ENCODE measurements at regions not wholly inside any gene's neighbourhood (a gene's known extent, or its start where the extent isn't known, plus 50 kb on each side); places are given as distances from the start of the nearest gene placed in this dataset.

DNA sequence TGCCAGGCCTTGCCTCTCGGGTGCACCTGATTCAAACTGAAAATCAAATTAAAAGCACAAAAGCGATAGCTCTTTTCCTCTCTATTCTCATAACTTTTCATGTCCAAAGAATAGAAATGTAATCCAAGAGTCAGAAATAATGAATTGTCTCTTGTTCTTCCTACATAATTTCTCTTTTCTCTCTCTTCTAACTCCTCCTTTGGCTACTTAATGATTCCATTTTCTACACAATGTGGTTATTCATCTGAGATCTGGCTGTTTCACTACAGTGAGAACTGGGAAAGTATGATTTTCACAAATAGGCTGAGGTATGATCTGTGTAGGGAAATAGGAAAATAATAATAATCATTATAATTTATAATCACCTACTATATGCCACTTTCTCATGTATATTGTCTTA, 703.5 kb downstream of the PDHA2 start:
- no peak for DNase-seq (ENCODE audit: low read depth)

DNA sequence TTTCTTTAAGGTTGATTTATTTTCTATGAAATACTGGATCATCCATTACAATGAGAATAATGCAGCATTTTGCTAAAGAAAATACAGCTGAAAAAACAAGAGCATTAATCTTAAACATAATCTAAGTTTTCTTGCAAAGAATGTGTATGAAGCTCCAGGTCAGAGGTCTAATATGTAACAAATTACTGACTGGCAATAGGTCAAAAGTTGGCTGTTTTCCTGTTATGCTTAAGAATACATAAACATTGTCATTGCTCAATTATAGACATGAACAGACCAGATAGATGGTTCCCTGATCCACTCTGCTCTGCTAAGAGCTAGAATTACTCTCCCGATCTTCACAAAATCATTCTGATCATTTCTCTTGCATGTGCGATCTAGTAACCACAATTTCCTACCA, 718.6 kb downstream of the PDHA2 start:
- DNase-seq (ENCODE audit: low read depth), result no peak

DNA sequence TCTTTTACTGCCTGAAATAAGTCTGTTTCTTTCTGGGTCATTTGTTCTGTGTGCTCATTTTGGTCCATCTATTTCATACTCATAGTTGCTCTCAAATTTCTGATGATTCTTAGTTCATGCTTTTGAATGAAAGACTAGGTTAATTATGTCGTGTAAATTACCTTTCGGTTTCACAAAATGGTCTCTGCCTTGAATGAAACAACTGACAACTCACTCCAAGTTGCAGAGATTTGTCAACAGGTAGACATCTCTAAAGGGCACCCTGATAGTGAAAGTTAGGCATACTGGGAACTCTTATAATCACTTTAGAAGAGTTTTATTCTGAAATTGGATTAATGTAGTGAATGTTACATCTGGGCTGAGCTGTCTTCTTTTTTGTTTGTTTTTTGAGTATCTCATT, 726.9 kb downstream of the PDHA2 start:
- no peak for DNase-seq (ENCODE audit: low read depth)

DNA sequence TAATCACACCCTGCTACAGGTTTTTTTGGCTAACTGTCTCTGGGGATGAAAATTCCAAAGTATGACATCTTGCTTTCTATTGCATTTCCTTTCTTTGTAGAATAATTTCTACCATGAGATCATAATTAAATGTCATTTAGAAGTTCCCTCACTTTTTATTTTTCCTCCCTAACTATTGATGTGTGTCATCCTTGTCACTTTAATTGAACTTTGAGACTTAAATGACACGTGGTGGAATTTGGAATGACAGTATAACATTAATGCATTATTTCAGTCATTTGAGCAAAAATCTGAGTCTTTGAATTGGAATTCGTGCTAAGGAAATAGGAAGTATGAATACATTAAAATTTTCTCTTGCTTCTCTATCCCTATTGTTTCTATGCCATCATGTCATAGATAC, 745.4 kb downstream of the PDHA2 start:
- DNase-seq (ENCODE audit: low read depth), result no peak

DNA sequence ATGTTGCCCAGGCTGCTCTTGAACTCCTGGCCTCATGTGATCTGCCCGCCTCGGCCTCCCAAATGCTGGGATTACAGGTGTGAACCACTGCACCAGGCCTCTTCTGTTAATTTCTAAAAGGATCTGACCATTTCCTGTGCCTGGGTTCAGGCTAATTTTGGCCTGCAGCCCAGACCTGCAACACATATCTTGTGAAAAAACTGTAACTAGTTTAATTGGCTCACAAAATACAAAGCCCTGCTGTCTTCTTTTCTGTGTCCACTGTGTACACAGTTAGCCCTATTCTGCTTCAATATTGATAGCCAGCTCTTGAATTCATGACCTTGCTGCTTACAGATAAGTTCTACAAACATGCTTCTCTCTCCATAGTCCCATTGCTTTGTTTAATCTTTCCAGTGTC, 753.5 kb downstream of the PDHA2 start:
- no peak for DNase-seq (ENCODE audit: low read depth)

DNA sequence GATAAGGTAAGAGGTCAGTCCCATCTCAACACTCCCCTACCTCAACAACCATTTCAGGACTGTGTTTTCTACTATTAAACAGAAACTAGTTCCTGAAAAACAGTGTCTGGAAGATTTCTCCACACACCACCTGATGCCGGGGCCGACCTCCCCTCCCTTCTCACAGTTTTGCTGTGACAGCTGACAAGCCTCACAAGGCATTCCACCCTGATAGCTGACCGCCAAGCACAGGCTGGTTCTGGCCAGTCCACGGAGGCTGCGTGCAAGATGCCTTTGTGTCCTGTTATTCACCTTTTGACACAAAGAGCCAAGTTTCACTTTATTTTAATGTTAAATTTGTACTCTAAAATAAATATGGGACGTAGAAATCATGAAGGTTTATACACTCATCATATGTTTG, 758.6 kb downstream of the PDHA2 start:
- no peak for DNase-seq (ENCODE audit: low read depth)

DNA sequence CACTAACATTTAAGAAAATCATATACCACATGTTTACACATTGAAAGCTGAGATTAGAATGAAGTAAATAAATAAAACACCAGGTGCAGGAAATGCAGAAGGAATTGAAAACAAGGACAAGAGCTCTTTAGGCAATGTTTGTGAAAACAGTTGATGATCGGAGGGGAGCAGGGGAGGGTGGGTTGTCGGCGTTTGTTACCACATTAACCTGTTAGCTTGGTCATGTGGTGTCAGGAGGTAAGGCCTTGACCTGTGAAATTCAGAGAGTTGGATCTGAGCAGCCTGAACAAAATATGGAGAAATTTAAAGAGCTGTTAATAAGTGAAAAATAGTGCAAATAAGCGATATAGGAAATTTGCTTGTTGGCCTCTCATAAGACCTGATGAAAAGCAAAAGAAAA, 759.9 kb downstream of the PDHA2 start:
- no peak for DNase-seq (ENCODE audit: low read depth)

DNA sequence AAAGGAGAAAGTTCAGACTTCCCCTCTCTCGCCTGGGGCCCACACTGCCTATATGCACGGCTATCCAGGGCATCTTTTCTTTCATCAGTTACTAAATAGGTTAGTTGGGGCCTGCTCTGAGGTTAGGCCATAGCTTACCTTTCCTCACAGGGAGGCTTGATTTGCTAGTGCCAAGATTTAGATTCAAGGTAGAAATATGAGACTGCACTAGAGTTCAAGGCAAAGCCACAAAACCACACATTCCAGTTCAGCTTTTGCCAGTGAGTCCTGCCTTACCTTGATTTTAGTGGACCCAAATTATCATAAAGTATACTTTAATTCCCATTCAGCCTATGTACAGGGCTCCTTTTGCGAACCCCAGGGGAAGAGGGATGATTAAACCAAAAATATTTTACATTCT, 762.8 kb downstream of the PDHA2 start:
- DNase-seq (ENCODE audit: low read depth), result no peak

DNA sequence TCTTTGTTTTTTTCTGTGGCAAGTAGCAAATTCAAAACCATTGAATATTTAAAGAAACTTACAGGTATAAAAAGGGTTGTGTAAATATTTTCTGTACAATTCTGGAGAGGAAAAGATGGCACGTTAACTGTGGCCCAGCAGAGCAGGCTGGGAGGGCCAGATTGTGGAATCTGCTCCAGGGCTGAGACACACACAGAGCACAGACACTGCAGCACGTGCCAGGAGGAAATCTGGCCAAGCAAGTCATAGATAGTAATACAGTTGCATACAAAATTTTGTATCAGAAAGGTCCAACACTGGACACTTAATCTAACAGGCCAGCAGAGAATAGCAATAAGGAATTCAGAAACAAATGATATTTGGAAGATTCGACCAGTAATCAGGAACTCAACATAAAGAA, 763.7 kb downstream of the PDHA2 start:
- DNase-seq (ENCODE audit: low read depth), result no peak

DNA sequence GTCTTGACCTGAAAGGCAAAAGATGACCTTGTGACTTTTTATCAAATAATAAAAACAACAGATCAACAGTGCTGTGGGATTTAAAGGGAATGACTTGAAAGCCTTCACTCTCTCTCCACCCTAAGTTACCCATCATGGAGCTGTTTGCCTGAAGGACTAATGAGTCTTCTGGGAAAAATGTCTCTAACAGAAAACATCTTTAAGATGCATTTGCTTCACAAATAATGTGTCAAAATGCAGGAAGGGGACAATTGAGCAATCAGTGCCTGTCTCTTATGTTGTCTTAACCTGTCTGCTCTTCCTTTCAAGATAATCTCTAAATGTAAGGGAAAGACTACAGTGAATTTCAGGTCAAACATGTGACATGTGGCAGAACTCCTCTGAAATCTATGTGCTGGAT, 766.6 kb downstream of the PDHA2 start:
- DNase-seq (ENCODE audit: low read depth), result no peak

DNA sequence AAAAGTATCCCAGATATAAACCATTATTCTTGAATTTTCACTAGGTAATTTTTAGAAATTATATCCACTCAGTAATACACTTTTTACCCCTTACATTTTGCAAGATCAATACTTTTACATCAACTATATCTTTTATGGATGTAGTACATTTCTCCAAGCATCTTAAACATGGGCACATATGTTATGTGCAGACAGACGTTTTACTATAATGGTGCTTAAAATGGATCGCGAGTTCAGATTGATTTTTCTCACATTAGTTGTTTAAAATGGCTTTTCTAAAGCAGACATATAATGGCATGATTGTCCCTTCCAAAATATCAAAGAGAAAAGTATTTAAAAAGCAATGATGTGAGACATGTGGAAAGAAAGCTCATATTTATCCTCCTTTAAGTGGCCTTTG, 786.1 kb downstream of the PDHA2 start:
- no peak for DNase-seq (ENCODE audit: low read depth)

DNA sequence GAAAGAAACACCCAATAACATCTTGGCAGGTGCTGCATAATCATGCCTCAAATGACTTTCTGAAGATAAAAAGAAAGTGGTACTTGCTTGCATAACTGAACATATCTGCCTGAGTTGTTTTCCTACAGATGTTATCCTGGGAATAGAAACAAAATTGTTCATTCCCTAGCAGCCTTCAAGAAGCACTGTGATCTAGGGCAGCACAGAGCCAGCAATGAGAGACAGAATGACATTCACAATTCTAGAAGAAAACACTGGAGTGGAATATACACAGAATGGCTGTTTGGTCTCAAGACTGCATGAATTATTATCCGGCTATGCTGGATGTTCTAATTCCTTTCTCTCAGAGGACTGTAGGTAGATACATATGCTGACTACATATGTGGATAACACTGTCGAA, 790.9 kb downstream of the PDHA2 start:
- DNase-seq (ENCODE audit: low read depth), result no peak

DNA sequence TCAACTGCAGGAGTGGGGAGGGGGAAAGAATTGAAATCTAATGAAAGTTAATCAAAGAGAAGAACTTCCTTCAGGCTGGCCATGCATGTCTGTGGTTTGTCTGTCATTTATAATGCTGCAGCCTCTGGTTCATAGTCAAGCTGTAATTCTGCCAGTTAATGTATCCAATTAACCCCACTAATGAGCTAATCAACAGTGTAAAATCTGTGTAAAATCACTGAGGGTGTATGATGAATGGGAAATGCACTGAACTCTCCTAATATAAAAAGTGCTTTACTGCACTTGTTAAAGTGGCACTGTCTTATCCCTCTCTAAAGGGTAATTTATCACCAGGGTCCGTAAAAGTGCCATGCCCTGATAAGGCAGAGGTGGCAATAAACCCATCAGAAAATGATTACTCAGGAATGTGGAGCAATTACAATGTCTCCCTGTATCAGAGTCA, 798.1 kb downstream of the PDHA2 start:
- DNase-seq (ENCODE audit: low read depth), result no peak

DNA sequence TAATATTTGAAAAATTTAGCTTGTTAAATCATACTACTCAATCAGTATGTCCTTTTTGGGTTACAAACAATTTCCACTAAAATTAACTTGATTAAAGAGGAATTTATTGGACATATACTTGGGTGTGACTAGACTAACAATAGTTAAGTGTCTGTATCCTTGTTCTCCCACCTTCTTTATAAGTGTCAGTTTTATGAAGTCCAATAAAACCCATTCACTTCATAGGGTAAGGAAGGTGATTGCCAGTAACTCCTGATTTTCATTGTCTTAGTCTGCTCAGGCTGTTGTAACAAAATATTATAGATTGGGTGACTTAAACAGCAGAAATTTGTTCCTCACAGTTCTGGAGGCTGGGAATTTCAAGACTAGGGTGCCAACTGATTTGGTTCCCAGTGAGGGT, 800.0 kb downstream of the PDHA2 start:
- DNase-seq (ENCODE audit: low read depth), result no peak

DNA sequence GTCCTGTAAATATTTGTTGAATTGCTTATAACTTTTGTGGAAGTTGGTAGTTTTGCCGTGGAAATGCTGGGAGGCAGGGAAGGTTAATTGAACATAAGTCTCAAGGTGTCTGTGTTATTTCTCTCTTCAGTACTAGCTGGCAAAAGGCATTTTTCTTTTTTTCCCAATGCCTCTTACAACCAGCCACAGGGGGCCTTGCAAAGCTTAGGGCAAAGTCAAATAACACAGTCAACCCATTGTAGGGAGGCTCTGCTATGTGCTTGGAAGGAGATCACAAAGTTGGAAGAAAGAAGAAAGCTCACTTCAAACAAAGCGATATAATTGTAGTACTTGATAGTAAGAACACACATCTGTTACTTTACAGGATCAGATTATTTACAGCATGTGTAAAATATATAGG, 802.6 kb downstream of the PDHA2 start:
- DNase-seq (ENCODE audit: low read depth), result no peak

DNA sequence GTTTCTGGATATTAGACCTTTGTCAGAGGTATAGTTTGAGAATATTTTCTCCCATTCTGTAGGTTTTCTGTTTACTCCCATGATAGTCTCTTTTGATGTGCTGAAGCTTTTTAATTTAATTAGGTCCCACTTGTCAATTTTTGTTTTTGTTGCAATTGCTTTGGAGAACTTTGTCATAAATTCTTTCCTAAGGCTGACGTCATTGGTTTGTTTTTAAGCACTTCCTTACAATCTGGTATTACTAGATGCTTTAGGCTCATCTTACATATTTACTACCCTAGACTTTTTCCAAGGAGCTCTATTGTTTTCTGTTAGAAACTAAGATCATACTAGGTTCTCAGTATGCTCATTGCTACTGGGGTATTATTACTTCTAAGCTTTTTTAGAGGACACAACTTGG, 806.3 kb downstream of the PDHA2 start:
- no peak for DNase-seq (ENCODE audit: low read depth)

DNA sequence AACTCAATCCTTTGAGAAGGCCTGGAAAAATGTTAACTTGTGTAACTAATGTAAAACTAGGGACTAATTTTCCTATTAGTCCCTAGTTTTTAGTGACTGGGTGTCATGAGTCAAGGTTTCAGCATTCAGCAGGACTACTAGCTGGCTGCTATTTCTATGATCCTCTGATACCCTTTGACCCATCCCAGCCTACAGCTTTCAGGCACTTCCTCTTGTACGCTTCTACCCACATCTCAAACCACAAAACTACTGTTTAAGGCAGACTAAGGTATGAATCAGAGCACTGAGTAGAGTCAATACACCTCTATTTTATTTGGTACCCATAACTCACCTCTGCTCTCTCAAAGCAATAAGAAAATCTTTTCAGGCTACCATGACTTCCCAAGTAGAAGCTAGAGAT, 809.6 kb downstream of the PDHA2 start:
- no peak for DNase-seq (ENCODE audit: low read depth)

DNA sequence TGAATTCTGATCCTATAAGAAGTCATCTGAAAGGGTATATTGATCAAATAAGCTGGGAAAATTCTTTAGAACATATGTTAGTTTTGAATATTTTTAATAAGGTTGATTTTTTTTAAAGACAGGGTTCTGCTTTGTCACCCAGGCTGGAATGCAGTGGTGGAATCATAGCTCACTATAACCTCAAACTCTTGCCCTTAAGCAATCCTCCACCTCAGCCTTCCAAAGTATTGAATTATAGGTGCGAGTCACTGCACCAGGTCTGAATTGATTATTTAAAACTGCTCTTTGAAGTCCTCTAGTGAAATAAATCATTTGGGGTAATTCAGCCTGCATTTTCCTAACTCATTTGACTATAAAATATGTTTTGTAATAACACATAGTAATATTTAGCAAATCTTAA, 812.3 kb downstream of the PDHA2 start:
- no peak for DNase-seq (ENCODE audit: low read depth)

DNA sequence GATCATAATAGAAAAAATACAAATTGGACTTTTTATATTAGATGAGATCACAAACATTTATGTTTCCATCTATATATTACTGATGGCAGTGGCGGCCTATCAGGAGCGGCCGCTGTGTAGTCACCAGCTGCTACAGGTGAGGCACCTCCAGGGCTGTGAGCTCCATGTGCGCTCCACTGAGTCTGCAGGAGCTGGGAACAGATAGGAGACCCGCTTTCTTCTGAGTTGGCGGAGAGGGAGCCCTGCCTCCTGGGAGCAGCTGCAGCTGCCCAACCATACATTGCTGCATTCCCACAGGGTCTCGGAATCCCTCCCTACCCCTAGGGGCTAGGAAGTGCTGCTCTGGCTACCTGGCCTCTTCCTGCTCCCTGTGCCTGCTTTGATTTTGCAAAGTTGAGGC, 812.9 kb downstream of the PDHA2 start:
- DNase-seq (ENCODE audit: low read depth), result no peak

DNA sequence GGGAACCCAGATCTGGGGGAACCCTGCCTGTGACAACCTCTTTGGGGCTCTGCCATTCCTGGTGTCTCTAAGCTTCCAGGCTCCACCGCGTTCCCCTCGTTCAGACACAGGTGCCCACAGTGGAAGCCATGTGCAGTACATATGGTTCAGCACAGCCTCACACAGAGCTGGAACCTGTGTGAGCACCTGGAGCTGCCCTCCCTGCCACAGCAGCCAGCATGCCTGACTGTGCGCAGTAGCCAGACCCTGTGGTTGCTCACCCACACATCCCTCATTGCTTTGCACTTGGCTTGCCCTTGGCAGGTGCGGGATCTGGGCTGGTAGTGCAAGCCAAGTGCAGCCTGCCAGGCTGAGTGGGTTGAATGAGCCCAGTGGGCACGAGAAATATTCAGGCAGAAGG, 814.2 kb downstream of the PDHA2 start:
- DNase-seq (ENCODE audit: low read depth), result no peak

DNA sequence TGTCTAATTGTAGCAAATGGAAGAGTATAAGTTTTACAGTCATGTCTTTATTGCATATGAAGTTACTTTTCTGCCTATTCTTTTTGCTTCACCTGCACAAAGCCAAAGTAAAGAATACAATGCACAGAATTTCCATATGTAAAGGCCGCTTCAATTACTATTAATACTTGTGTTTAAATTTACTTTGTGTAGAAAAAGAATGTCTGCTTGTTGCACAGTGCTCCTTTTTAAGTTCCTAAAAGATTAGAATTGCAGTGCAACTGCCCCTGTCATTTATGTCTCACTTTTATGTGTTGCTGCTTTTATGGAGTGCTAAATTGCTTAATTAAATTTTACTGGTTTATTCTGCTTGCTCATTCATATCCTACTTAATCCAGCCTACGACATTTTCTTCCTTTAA, 830.5 kb downstream of the PDHA2 start:
- DNase-seq (ENCODE audit: low read depth), result no peak

DNA sequence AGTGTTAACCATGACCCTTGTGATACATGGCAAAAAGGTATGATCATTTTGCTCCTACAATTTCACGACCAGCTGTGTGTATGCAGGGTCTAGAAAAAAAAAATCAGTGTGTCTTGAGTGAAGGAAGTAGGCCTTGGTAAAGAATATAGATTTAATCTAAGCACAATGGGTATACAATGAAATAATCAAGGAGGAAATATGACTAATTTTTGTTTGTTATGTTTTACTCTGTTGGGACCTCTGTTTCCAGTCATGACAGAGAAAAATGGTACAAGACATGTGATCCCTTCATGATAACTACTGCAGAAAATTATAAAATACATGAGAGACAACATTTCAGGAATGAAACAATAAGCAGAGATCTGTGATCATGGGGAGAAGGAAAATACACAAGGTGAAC, 835.5 kb downstream of the PDHA2 start:
- DNase-seq (ENCODE audit: low read depth), result no peak

DNA sequence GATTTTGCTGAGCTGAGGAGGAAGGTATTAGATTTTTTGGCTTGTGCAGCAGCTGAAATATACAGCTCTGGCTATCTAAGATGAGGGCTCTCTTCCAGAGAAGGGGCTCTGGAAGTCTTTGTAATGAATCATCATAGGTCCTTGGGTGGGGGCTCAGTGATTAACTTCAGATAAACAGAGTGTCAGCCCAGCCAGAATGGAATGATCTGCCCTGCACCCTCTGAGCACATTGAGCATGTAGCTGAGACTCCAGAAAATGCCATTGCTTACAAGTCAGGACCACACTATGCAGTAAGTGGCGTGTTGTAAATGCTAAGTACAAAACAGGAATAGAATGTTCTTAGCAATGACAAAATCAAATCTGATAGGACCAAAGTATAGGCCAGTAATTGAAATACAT, 836.0 kb downstream of the PDHA2 start:
- DNase-seq (ENCODE audit: low read depth), result no peak

DNA sequence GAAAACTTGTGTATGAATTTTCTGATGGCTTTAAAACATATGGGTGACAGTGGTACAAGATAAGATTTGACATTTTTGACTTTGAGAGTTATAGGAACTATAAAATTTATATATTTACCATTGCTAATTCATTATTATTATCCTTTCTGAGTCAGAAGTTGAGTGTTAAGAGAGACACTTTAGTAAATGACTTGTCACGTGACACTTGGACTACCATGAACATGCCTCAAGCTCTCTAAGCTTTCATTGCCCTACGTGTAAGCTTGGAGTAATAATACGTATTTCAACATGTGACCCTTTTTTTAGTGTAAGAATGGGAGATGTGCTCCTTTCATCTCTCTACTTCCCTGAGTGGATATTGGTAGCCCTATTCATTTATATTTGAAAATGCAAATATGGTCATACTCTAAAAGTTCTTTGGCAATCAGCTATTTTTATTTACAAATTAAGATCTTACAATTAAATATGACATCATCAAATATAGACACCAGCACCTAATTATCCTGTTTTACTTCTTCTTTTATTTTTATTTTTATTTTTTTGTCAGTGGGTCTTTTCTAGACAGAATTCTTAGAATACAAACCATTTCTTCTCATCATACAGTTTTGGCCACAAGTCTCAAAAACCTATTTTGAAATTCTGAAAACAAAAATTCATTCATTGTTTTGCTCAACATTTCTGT, 837.0 kb downstream of the PDHA2 start:
- DNase-seq (ENCODE audit: low read depth), result no peak

DNA sequence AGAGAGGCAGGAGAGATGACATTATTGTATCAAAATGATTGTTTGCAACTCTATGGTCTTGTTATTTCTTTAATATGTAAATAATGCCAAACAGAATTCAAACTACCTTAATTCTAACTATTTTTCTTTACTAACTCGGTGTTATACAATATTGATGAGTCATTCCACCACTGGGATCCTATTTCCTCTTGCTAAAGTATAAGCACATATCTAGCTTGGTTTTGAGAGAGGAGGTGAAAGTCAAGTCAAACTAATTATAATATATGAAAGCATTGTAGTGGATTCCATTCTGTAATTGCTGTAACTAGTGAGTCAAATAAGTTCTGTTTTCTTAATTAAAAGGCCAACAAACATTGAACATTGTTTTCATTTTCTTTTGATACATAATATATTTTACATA, 837.6 kb downstream of the PDHA2 start:
- DNase-seq (ENCODE audit: low read depth), result no peak
